Mesodermal cell (in vitro differentiated cells): ENCODE measurements at regions not wholly inside any gene's neighbourhood (a gene's known extent, or its start where the extent isn't known, plus 50 kb on each side); places are given as distances from the start of the nearest gene placed in this dataset.
"Not testable (repeated sequence)": the region's sequence is repeated elsewhere in the genome, so short reads cannot be mapped to it uniquely, and the experiment has no call there.

Source experiments
- H3K27ac ChIP-seq: 2 replicates; pipeline ENCODE4 v1.7.0; 2013; ENCODE audit warnings: mild to moderate bottlenecking, low read depth, low read length, moderate library complexity; ENCODE audit not compliant: severe bottlenecking
- H3K36me3 ChIP-seq: 2 replicates; pipeline ENCODE4 v1.7.1; 2013; ENCODE audit warnings: mild to moderate bottlenecking, low read length, moderate library complexity; ENCODE audit not compliant: control insufficient read depth, insufficient read depth
- H3K4me1 ChIP-seq: one replicate; pipeline ENCODE4 v1.7.1; 2013; ENCODE audit warnings: mild to moderate bottlenecking, low read length; ENCODE audit not compliant: insufficient read depth, control insufficient read depth, poor library complexity, severe bottlenecking
- H3K4me3 ChIP-seq: 2 replicates; pipeline ENCODE4 v1.7.0; 2013; ENCODE audit warnings: low read length, control low read depth, mild to moderate bottlenecking; ENCODE audit not compliant: insufficient read depth, poor library complexity, severe bottlenecking; ENCODE audit errors: extremely low read depth
- H3K9me3 ChIP-seq: 2 replicates; pipeline ENCODE4 v1.7.1; 2013; ENCODE audit warnings: mild to moderate bottlenecking, low read length, moderate library complexity; ENCODE audit not compliant: control insufficient read depth
- WGBS, 2 experiments: methylation state at CpG; one replicate each; pipeline ENCODE4 v1.1.5; 2013; ENCODE audit warnings: missing lambda C conversion rate in 2 of 2; ENCODE audit not compliant: insufficient coverage in 2 of 2; 5-methylcytosine and 5-hydroxymethylcytosine counted together

DNA sequence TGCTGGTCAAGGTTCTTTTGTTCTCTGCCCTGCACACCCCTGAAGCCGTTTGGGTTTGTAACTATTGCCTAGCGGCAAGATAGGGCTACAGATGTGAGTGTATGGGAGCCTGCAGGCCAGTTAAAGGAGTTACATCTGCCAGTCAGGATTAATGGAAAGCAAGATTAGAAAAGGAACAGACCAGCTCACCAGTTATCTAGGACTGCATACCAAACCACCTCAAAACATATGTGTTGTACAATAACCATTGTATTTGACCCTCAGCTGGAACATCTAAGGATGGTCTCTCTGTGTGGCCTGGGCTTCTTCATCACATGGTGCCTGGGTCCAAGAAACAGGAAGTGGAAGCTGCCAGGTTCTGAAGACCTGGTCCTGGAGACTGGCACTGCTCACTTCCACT is 52.5 kb upstream of the FBXO28 start:
- Histone ChIP-seq H3K27ac (no peak overlapping the region), H3K4me1 (peaks cover 3% of the 10 kb centered on the region)
- 65 to 71% methylated on average over 2 of the region's 2 CpGs for WGBS, 2 experiments

DNA sequence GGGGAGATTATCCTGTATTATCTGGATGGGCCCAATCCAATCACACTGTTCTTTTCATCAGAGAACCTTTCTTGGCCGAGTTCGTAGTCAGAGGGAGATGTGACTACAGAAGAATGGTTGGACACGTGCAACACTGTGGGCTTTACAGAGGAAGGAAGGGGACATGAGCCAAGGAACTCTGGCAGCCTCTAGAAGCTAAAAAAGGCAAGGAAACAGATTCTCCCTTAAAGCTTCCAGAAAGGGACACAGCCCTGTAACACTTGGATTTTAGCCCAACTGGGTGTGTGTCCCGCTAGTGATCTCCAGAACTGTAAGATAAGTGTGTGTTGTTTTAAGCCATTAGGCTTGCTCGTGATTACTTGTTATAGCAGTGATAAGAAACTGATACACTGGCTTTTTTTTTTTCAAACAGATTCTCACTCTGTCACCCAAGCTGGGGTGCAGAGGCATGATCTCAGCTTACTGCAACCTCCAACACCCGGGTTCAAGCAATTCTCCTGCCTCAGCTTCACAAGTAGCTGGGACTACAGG is 53.9 kb upstream of the FBXO28 start:
- no peak overlapping the region for H3K4me3 ChIP-seq
- no peaks in the 10 kb centered on the region for H3K36me3 ChIP-seq
- no peak overlapping the region for H3K27ac ChIP-seq
- H3K4me1 ChIP-seq: peaks cover 3% of the 10 kb centered on the region
- peaks cover 3% of the 10 kb centered on the region for H3K9me3 ChIP-seq
- WGBS, 2 experiments: 80 to 100% methylated on average over 2 of the region's 6 CpGs

More for the DNA sequence above, 52.5 kb upstream of the FBXO28 start:
- Histone ChIP-seq H3K4me3 (no peak overlapping the region), H3K9me3 (peaks cover 3% of the 10 kb centered on the region), H3K36me3 (no peaks in the 10 kb centered on the region)

DNA sequence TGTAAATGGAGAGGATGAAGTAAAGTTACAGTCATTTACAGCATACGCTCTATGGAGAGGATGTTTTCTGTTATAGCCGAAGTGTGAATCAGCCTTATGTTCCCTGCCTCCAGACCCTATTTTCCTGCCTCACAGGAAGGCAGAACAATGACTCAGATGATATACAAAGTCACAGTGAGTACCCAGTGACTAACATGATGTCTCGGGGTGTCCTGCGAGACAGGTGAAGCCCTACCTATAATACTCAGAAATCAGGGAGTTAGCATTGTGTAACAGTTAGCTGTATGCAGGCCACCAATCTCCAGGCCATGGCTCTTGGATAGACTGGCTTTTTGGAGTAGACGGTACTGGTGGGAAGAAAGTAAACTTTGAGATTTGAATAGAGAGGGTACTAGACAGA is 55.6 kb upstream of the FBXO28 start:
- Histone ChIP-seq H3K36me3 (no peaks in the 10 kb centered on the region), H3K4me1 (peaks cover 3% of the 10 kb centered on the region), H3K9me3 (peaks cover 3% of the 10 kb centered on the region), H3K4me3 (no peak overlapping the region), H3K27ac (no peak overlapping the region)
- WGBS, 2 experiments: 95 to 100% methylated on average over 2 of the region's 5 CpGs

DNA sequence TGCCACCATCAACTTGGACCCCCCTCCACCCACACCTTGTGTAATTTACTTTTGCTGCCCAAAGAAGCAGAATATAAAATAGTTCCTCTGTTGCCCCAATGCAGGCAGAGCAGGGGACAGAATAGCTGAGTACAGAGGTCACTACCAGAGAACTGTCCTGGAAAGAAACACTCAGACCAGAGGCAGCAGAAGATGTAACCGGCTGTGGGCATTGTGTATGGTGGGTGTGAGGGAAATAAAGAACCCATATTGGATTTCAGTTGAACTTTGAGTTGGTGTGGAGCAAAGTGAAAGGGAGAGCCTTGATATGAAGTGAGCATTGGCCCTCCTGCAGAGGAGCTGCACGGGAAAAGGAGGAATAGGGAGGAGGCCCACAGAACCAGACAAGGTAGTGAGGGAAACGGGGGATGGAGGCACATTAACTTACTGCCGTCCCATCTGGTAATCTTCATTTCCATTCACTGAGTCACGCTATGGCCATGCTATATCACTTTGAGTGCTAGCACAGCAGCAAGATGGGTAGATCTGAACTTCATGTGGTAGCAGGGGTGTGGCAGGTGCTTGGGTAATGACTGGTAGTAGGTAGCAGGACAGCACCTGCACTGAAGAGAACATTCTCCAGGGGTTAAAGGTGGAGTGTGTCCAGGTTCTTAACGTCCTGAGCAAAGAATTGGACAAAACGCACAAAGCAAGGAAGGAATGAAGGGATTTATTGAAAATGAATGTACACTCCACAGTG is 56.3 kb upstream of the FBXO28 start:
- Histone ChIP-seq H3K36me3 (no peaks in the 10 kb centered on the region), H3K4me1 (peaks cover 7% of the 10 kb centered on the region), H3K27ac (no peak overlapping the region), H3K4me3 (no peak overlapping the region), H3K9me3 (peaks cover 3% of the 10 kb centered on the region)
- 83 to 90% methylated on average over 6 to 7 of the region's 7 CpGs for WGBS, 2 experiments

DNA sequence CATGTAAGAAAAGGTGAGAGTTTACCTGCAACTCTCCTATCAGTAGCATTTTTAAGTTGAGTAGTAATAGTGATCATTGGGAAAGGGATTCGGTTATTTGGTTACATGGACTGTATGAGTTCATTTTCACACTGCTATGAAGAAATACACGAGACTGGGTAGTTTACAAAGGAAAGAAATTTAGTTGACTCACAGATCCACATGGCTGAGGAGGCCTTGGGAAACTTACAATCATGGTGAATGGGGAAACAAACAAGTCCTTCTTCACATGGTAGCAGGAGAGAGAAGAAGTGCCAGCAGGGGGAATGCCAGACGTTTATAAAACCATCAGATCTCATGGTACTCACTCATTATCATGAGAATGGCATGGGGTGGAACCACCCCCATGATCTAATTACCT is 59.3 kb upstream of the FBXO28 start:
- H3K9me3 ChIP-seq: no peaks in the 10 kb centered on the region
- 75 to 88% methylated on average over 1 to 3 of the region's 3 CpGs for whole genome bisulfite sequencing, 2 experiments
- peaks cover 10% of the 10 kb centered on the region for H3K4me1 ChIP-seq
- H3K36me3 ChIP-seq: no peaks in the 10 kb centered on the region
- H3K27ac ChIP-seq: no peak overlapping the region
- no peak overlapping the region for H3K4me3 ChIP-seq

DNA sequence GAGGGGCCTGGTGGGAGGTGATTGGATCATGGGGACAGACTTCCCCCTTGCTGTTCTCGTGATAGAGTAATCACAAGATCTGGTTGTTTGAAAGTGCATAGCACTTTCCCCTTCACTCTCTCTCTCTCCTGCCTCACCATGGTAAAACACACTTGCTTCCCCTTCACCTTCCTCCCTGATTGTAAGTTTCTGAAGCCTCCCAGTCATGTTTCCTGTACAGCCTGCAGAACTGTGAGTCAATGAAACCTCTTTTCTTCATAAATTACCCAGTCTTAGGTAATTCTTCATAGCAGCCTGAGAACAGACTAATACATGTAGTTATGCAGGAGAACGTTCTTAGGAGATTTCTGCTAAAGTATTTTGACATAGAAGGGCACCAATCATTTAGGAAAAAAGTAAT is 59.9 kb upstream of the FBXO28 start:
- Histone ChIP-seq H3K36me3 (no peaks in the 10 kb centered on the region), H3K4me3 (no peak overlapping the region), H3K4me1 (peaks cover 10% of the 10 kb centered on the region), H3K27ac (no peak overlapping the region), H3K9me3 (no peaks in the 10 kb centered on the region)
- WGBS, 2 experiments: 60 to 75% methylated on average over 1 of the region's 2 CpGs

DNA sequence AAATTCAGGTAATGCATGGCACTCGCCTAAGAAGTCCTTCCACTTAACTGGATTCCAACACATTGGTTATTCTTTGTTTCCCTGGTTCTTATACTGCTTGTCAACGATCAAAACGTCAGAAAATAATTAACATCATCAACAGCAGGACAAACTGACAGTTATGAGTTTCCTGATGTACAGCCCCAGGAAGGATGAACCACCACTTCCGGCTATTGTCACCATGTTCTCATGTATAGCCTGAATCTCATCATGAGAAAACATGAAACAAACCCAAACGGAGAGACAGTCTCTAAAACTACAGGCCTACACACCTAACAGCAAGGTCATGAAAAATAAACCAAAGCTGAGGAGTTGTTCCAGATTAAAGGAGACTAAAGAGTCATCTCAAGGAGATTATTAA is 60.5 kb upstream of the FBXO28 start:
- no peak overlapping the region for H3K27ac ChIP-seq
- no peak overlapping the region for H3K4me3 ChIP-seq
- H3K36me3 ChIP-seq: no peaks in the 10 kb centered on the region
- 54 to 67% methylated on average over 3 to 4 of the region's 5 CpGs for WGBS, 2 experiments
- H3K4me1 ChIP-seq: peaks cover 9% of the 10 kb centered on the region
- H3K9me3 ChIP-seq: no peaks in the 10 kb centered on the region

DNA sequence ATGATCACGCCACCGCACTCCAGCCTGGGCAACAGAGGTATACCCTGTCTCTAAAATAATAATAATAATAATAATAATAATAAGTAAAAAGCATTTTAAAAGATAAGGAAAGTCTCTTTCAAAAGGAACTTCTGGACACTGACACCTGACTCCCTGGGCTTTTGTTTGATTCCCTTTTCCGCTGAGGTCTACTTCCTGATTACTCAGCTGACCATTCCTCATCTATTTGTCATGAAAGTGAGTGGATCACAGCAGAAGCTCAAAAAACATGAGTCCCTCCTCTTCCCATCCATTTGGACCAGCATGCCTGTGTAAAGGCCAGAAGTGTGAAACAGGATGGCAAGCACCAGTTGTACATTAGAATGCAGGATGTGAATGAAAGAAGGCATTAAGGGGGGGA is 61.1 kb upstream of the FBXO28 start:
- H3K27ac ChIP-seq: no peak overlapping the region
- H3K36me3 ChIP-seq: no peaks in the 10 kb centered on the region
- no peaks in the 10 kb centered on the region for H3K9me3 ChIP-seq
- 80% methylated on average over 1 of the region's 3 CpGs; no CpG with 5 or more reads in 1 of the 2 experiments for WGBS, 2 experiments
- no peak overlapping the region for H3K4me3 ChIP-seq
- peaks cover 7% of the 10 kb centered on the region for H3K4me1 ChIP-seq

DNA sequence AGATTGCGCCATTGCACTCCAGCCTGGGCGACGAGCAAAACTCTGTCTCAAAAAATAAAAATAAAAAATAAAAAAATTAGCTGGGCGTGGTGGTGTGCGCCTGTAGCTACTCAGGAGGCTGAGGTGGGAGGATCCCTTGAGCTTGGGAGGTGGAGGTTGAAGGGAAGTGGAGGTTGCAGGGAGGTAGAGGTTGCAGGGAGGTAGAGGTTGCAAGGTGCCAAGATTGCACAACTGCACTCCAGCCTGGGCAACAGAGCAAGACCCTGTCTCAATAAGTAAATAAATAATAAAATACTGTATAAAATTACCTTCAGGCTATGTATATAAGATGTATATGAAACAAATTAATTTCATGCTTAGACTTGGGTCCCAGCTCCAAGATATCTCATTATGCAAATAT is 62.1 kb upstream of the FBXO28 start:
- H3K9me3 ChIP-seq, H3K4me1 ChIP-seq, H3K27ac ChIP-seq, H3K4me3 ChIP-seq, H3K36me3 ChIP-seq: not testable (repeated sequence)
- 48% methylated on average over 3 of the region's 5 CpGs; no CpG with 5 or more reads in 1 of the 2 experiments for WGBS, 2 experiments

DNA sequence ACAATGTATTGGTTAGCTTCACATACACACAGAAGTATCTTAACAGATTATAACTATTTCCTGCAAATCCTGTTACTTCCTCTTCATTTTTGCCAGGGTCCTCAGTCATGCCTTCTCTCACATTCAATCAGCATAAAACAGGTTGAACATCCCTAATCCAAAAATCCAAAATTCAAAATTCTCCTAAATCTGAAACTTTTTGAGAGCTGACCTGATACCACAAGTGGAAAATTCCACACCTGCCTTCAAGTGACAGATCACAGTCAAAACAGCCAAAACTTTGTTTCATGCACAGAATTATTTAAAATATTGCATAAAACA is 62.9 kb upstream of the FBXO28 start:
- H3K4me1 ChIP-seq: peaks cover 7% of the 10 kb centered on the region
- H3K9me3 ChIP-seq: no peaks in the 10 kb centered on the region
- H3K36me3 ChIP-seq: no peaks in the 10 kb centered on the region
- no peak overlapping the region for H3K4me3 ChIP-seq
- no peak overlapping the region for H3K27ac ChIP-seq

DNA sequence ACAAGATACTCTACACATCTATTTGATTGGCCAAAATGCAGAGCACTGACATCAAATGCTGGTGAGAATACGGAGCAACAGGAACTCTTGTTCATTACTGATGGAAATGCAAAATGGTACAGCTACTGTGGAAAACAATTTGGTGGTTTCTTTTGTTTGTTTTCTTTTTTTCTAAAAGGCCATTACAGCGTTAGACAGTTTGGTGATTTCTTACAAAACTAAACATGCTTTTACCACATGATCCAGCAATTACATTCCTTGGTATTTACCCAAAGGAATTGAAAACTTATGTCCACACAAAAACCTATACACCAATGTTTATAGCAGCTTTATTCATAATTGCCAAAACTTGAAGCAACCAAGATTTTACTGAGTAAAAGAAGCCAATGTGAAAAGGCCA is 66.4 kb upstream of the FBXO28 start:
- Histone ChIP-seq H3K36me3 (no peaks in the 10 kb centered on the region), H3K4me1 (peaks cover 2% of the 10 kb centered on the region), H3K27ac (no peak overlapping the region), H3K4me3 (no peak overlapping the region), H3K9me3 (no peaks in the 10 kb centered on the region)
- 83 to 100% methylated on average over 1 of the region's 2 CpGs for WGBS, 2 experiments
